ENCODE measurements at regions not wholly inside any gene's neighbourhood (a gene's known extent, or its start where the extent isn't known, plus 50 kb on each side); places are given as distances from the start of the nearest gene placed in this dataset.

DNA sequence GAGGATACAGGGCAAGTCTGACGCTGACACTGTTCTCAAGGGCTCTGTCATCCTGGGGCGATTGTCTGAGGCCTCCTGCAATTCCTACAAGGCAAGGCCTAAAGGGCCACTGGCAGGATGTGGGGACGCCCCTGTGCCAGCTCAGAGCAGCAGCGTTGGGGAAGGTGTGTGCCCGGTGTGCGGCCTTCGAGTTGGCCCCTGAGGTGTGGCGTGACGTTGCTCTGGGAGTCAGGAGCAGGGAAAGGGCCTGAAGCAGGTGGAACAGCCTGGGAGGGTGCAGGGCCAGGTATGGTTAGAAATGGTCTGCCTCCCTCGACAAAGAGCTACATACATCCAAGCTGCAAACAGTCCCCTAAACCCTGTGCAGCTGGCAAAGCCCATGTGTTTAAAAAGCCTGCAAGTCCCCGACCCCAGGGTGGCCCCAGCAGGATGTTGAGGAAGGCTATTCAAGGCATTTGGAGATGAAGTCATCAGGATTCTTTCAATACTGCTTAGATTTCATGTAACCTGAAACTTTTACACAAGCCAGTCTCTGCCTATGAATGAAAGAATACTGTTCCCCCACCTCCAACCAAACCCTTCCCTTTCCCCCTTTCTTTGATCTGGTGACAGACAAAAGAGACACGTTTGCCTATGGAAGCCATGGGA lies 142.5 kb upstream of the TNS3 start:
- no peak overlapping the region for H3K4me3 ChIP-seq (ENCODE audit: low read length in 2 of 2)
- H3K27me3 ChIP-seq (ENCODE audit: control insufficient read depth in 2 of 2, insufficient read depth in 2 of 2, low read length in 2 of 2): no peaks in the 10 kb centered on the region
- H3K9me3 ChIP-seq (ENCODE audit: control insufficient read depth in 2 of 2, low read length in 2 of 2): no peaks in the 10 kb centered on the region
- no peaks in the 10 kb centered on the region for H3K36me3 ChIP-seq (ENCODE audit: control insufficient read depth in 2 of 2, insufficient read depth in 2 of 2, low read length in 2 of 2)
- H3K27ac ChIP-seq (ENCODE audit: low read depth in 2 of 2, low read length in 2 of 2): no peak overlapping the region
- H3K9ac ChIP-seq (ENCODE audit: low read depth in 1 of 2, low read length in 2 of 2): no peak overlapping the region
- no peaks in the 10 kb centered on the region for H3K4me1 ChIP-seq (ENCODE audit: control insufficient read depth in 2 of 2, insufficient read depth in 2 of 2, low read length in 2 of 2)

- H3K27me3 ChIP-seq (ENCODE audit: control insufficient read depth in 2 of 2, insufficient read depth in 2 of 2, low read length in 2 of 2): no peaks in the 10 kb centered on the region
- no peak overlapping the region for H3K4me3 ChIP-seq (ENCODE audit: low read length in 2 of 2)
- H3K27ac ChIP-seq (ENCODE audit: low read depth in 2 of 2, low read length in 2 of 2): no peak overlapping the region
- no peaks in the 10 kb centered on the region for H3K36me3 ChIP-seq (ENCODE audit: control insufficient read depth in 2 of 2, insufficient read depth in 2 of 2, low read length in 2 of 2)
- no peaks in the 10 kb centered on the region for H3K4me1 ChIP-seq (ENCODE audit: control insufficient read depth in 2 of 2, insufficient read depth in 2 of 2, low read length in 2 of 2)
- H3K9me3 ChIP-seq (ENCODE audit: control insufficient read depth in 2 of 2, low read length in 2 of 2): no peaks in the 10 kb centered on the region
- no peak overlapping the region for H3K9ac ChIP-seq (ENCODE audit: low read depth in 1 of 2, low read length in 2 of 2)
These were observed 140.2 kb upstream of the TNS3 start for GRCh38 chr7:47722126-47722525.

GRCh38 chr7:47721670-47722069 lies 139.8 kb upstream of the TNS3 start:
- Histone ChIP-seq H3K4me3 (ENCODE audit: low read length in 2 of 2) (no peak overlapping the region), H3K27me3 (ENCODE audit: control insufficient read depth in 2 of 2, insufficient read depth in 2 of 2, low read length in 2 of 2) (no peaks in the 10 kb centered on the region), H3K27ac (ENCODE audit: low read depth in 2 of 2, low read length in 2 of 2) (no peak overlapping the region), H3K9me3 (ENCODE audit: control insufficient read depth in 2 of 2, low read length in 2 of 2) (no peaks in the 10 kb centered on the region), H3K9ac (ENCODE audit: low read depth in 1 of 2, low read length in 2 of 2) (no peak overlapping the region), H3K4me1 (ENCODE audit: control insufficient read depth in 2 of 2, insufficient read depth in 2 of 2, low read length in 2 of 2) (no peaks in the 10 kb centered on the region), H3K36me3 (ENCODE audit: control insufficient read depth in 2 of 2, insufficient read depth in 2 of 2, low read length in 2 of 2) (no peaks in the 10 kb centered on the region)

GRCh38 chr7:47720907-47721244 lies 139.0 kb upstream of the TNS3 start:
- Histone ChIP-seq H3K9ac (ENCODE audit: low read depth in 1 of 2, low read length in 2 of 2) (no peak overlapping the region), H3K4me1 (ENCODE audit: control insufficient read depth in 2 of 2, insufficient read depth in 2 of 2, low read length in 2 of 2) (no peaks in the 10 kb centered on the region), H3K4me3 (ENCODE audit: low read length in 2 of 2) (no peak overlapping the region), H3K36me3 (ENCODE audit: control insufficient read depth in 2 of 2, insufficient read depth in 2 of 2, low read length in 2 of 2) (no peaks in the 10 kb centered on the region), H3K27me3 (ENCODE audit: control insufficient read depth in 2 of 2, insufficient read depth in 2 of 2, low read length in 2 of 2) (no peaks in the 10 kb centered on the region), H3K27ac (ENCODE audit: low read depth in 2 of 2, low read length in 2 of 2) (no peak overlapping the region), H3K9me3 (ENCODE audit: control insufficient read depth in 2 of 2, low read length in 2 of 2) (no peaks in the 10 kb centered on the region)

DNA sequence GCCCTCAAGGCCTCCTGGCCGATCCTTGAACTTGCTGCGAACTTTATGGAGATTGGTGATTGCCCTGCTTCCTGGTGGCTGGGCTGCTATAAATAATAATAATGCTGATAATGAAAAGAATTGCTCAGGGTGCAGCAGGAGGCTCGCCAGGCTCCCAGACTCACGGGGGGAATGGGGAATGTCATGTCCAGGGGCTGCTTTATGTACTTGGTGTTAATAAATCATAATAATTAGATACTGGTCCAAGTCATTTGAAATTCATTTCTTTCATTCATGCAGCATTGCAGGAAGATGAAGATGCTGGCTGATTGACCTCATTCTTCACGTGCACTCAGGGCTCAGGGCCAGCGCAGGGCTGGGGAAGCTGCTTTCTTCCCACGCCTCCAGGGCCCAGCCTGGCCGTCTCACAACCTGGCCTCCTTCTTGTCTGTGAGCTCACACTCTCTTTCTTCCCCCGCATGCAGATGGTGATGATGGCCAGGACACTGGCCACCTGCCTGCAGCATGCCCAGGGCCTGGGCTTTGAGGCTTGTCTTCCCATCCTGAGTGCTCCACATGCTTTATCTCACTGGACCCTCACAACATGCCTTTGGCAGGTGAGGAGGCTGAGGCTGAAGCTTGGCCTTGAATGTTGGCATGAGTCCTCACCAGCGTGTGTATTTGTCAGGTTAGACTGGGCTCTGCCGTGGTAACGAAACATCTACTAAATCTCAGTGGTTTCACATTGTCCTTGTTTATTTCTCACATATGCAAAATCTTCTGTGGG lies 138.4 kb upstream of the TNS3 start:
- Histone ChIP-seq H3K4me3 (ENCODE audit: low read length in 2 of 2) (no peak overlapping the region), H3K9ac (ENCODE audit: low read depth in 1 of 2, low read length in 2 of 2) (no peak overlapping the region), H3K4me1 (ENCODE audit: control insufficient read depth in 2 of 2, insufficient read depth in 2 of 2, low read length in 2 of 2) (no peaks in the 10 kb centered on the region), H3K9me3 (ENCODE audit: control insufficient read depth in 2 of 2, low read length in 2 of 2) (no peaks in the 10 kb centered on the region), H3K27me3 (ENCODE audit: control insufficient read depth in 2 of 2, insufficient read depth in 2 of 2, low read length in 2 of 2) (no peaks in the 10 kb centered on the region), H3K27ac (ENCODE audit: low read depth in 2 of 2, low read length in 2 of 2) (no peak overlapping the region), H3K36me3 (ENCODE audit: control insufficient read depth in 2 of 2, insufficient read depth in 2 of 2, low read length in 2 of 2) (no peaks in the 10 kb centered on the region)

GRCh38 chr7:47719675-47720074 lies 137.8 kb upstream of the TNS3 start:
- no peaks in the 10 kb centered on the region for H3K36me3 ChIP-seq (ENCODE audit: control insufficient read depth in 2 of 2, insufficient read depth in 2 of 2, low read length in 2 of 2)
- no peak overlapping the region for H3K27ac ChIP-seq (ENCODE audit: low read depth in 2 of 2, low read length in 2 of 2)
- H3K9me3 ChIP-seq (ENCODE audit: control insufficient read depth in 2 of 2, low read length in 2 of 2): no peaks in the 10 kb centered on the region
- no peak overlapping the region for H3K4me3 ChIP-seq (ENCODE audit: low read length in 2 of 2)
- H3K4me1 ChIP-seq (ENCODE audit: control insufficient read depth in 2 of 2, insufficient read depth in 2 of 2, low read length in 2 of 2): no peaks in the 10 kb centered on the region
- H3K9ac ChIP-seq (ENCODE audit: low read depth in 1 of 2, low read length in 2 of 2): no peak overlapping the region
- no peaks in the 10 kb centered on the region for H3K27me3 ChIP-seq (ENCODE audit: control insufficient read depth in 2 of 2, insufficient read depth in 2 of 2, low read length in 2 of 2)

DNA sequence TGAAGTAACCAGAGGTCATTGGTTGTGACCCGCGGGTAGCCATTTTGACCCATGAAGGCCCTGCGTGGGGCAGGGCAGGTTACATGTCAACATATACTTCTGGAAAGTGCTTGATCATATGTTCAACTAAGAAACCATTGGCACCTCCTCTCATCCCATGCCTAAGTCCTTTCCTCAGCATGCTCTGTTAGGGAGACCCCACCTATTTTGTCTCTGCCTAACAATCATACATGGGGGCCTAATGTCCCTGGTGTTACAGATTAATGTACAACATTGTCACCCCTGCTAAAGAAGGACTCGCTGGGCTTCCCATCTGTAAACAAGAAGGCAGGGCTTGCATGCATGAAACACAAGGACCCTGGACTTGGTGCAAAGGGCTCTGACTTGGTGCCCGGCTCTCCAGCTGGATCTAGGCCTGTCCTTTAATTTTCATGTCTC lies 133.7 kb upstream of the TNS3 start:
- no peak overlapping the region for H3K4me3 ChIP-seq (ENCODE audit: low read length in 2 of 2)
- no peaks in the 10 kb centered on the region for H3K9me3 ChIP-seq (ENCODE audit: control insufficient read depth in 2 of 2, low read length in 2 of 2)
- H3K27me3 ChIP-seq (ENCODE audit: control insufficient read depth in 2 of 2, insufficient read depth in 2 of 2, low read length in 2 of 2): no peaks in the 10 kb centered on the region
- H3K4me1 ChIP-seq (ENCODE audit: control insufficient read depth in 2 of 2, insufficient read depth in 2 of 2, low read length in 2 of 2): no peaks in the 10 kb centered on the region
- no peaks in the 10 kb centered on the region for H3K36me3 ChIP-seq (ENCODE audit: control insufficient read depth in 2 of 2, insufficient read depth in 2 of 2, low read length in 2 of 2)
- H3K27ac ChIP-seq (ENCODE audit: low read depth in 2 of 2, low read length in 2 of 2): no peak overlapping the region
- H3K9ac ChIP-seq (ENCODE audit: low read depth in 1 of 2, low read length in 2 of 2): no peak overlapping the region

GRCh38 chr7:47714669-47715607 lies 133.0 kb upstream of the TNS3 start:
- Histone ChIP-seq H3K9ac (ENCODE audit: low read depth in 1 of 2, low read length in 2 of 2) (no peak overlapping the region), H3K27ac (ENCODE audit: low read depth in 2 of 2, low read length in 2 of 2) (no peak overlapping the region), H3K36me3 (ENCODE audit: control insufficient read depth in 2 of 2, insufficient read depth in 2 of 2, low read length in 2 of 2) (no peaks in the 10 kb centered on the region), H3K27me3 (ENCODE audit: control insufficient read depth in 2 of 2, insufficient read depth in 2 of 2, low read length in 2 of 2) (no peaks in the 10 kb centered on the region), H3K9me3 (ENCODE audit: control insufficient read depth in 2 of 2, low read length in 2 of 2) (no peaks in the 10 kb centered on the region), H3K4me3 (ENCODE audit: low read length in 2 of 2) (no peak overlapping the region), H3K4me1 (ENCODE audit: control insufficient read depth in 2 of 2, insufficient read depth in 2 of 2, low read length in 2 of 2) (no peaks in the 10 kb centered on the region)

DNA sequence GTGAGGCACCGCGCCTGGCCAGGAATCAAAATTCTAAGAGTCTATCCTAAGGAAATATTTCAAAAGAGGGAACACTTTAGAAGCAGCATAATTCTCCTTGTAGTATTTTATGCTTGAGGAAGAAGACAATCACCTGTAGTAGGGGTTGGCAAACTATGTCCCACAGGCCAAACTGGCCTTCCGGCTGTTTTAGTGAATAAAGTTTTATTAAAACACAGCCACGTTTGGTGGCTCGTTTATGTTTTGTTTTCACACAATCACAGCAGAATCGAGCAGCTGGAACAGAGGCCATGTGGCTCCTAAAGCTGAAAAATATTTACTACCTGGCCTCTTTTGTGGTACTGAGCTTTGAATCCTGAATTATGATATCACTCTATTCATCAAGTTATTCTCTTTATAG lies 131.7 kb upstream of the TNS3 start:
- Histone ChIP-seq H3K4me1 (ENCODE audit: control insufficient read depth in 2 of 2, insufficient read depth in 2 of 2, low read length in 2 of 2) (no peaks in the 10 kb centered on the region), H3K9ac (ENCODE audit: low read depth in 1 of 2, low read length in 2 of 2) (no peak overlapping the region), H3K27ac (ENCODE audit: low read depth in 2 of 2, low read length in 2 of 2) (no peak overlapping the region), H3K9me3 (ENCODE audit: control insufficient read depth in 2 of 2, low read length in 2 of 2) (no peaks in the 10 kb centered on the region), H3K36me3 (ENCODE audit: control insufficient read depth in 2 of 2, insufficient read depth in 2 of 2, low read length in 2 of 2) (no peaks in the 10 kb centered on the region), H3K4me3 (ENCODE audit: low read length in 2 of 2) (no peak overlapping the region), H3K27me3 (ENCODE audit: control insufficient read depth in 2 of 2, insufficient read depth in 2 of 2, low read length in 2 of 2) (no peaks in the 10 kb centered on the region)

DNA sequence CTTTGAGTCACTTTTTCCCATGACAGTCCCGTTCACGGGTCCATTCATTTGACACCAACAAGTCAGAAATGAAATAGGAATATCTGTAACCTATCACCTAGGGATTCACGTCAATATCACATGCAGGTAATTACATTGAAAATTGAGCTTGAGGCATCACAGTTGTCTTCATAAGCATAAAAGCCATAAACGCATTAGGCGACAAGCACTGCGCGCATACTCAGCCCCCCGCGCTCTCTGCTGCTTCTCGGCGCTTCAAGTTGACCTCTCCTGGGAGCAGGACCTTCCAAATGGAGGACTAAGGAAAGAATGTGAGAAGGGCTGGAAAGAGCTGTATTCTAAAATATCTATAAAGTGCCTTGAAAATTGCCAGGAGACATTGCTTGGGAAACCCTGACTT lies 130.5 kb upstream of the TNS3 start:
- Histone ChIP-seq H3K27me3 (ENCODE audit: control insufficient read depth in 2 of 2, insufficient read depth in 2 of 2, low read length in 2 of 2) (no peaks in the 10 kb centered on the region), H3K36me3 (ENCODE audit: control insufficient read depth in 2 of 2, insufficient read depth in 2 of 2, low read length in 2 of 2) (no peaks in the 10 kb centered on the region), H3K9me3 (ENCODE audit: control insufficient read depth in 2 of 2, low read length in 2 of 2) (no peaks in the 10 kb centered on the region), H3K9ac (ENCODE audit: low read depth in 1 of 2, low read length in 2 of 2) (no peak overlapping the region), H3K27ac (ENCODE audit: low read depth in 2 of 2, low read length in 2 of 2) (no peak overlapping the region), H3K4me3 (ENCODE audit: low read length in 2 of 2) (no peak overlapping the region), H3K4me1 (ENCODE audit: control insufficient read depth in 2 of 2, insufficient read depth in 2 of 2, low read length in 2 of 2) (no peaks in the 10 kb centered on the region)

Data from mucosa of rectum (tissue), 2 donors.